ENCODE measurements at regions not wholly inside any gene's neighbourhood (a gene's known extent, or its start where the extent isn't known, plus 50 kb on each side); places are given as distances from the start of the nearest gene placed in this dataset.

- no peak for DNase-seq (ENCODE audit: low spot score)
These were observed 308.7 kb downstream of the PTEN start for GRCh38 chr10:88172159-88172558.

- DNase-seq (ENCODE audit: low spot score): no peak
These were observed 311.0 kb downstream of the PTEN start for GRCh38 chr10:88174391-88174790.

- DNase-seq (ENCODE audit: low spot score): no peak
These were observed 315.3 kb downstream of the PTEN start for GRCh38 chr10:88178758-88179157.

- no peak for DNase-seq (ENCODE audit: low spot score)
These were observed 316.4 kb downstream of the PTEN start for GRCh38 chr10:88179831-88180230.

GRCh38 chr10:88181902-88182600 is 318.6 kb downstream of the PTEN start:
- no peak for DNase-seq (ENCODE audit: low spot score)

GRCh38 chr10:88182601-88182930 is 319.1 kb downstream of the PTEN start:
- no peak for DNase-seq (ENCODE audit: low spot score)

GRCh38 chr10:88184543-88185297 is 321.3 kb downstream of the PTEN start:
- DNase-seq (ENCODE audit: low spot score): no peak

- no peak for DNase-seq (ENCODE audit: low spot score)
These were observed 322.4 kb downstream of the PTEN start for GRCh38 chr10:88185830-88186229.

- DNase-seq (ENCODE audit: low spot score): peak; percentile 64
These were observed 322.9 kb downstream of the PTEN start for GRCh38 chr10:88186335-88186734.

- DNase-seq (ENCODE audit: low spot score): no peak
These were observed 324.0 kb downstream of the PTEN start for GRCh38 chr10:88187472-88187871.

- DNase-seq (ENCODE audit: low spot score): no peak
These were observed 326.7 kb downstream of the PTEN start for GRCh38 chr10:88190123-88190522.

- DNase-seq (ENCODE audit: low spot score): no peak
These were observed 327.3 kb downstream of the PTEN start for GRCh38 chr10:88190540-88191235.

GRCh38 chr10:88193018-88193417 is 329.6 kb downstream of the PTEN start:
- no peak for DNase-seq (ENCODE audit: low spot score)

- no peak for DNase-seq (ENCODE audit: low spot score)
These were observed 330.8 kb downstream of the PTEN start for GRCh38 chr10:88194041-88194887.

GRCh38 chr10:88194961-88195367 is 331.5 kb downstream of the PTEN start:
- DNase-seq (ENCODE audit: low spot score): no peak

- DNase-seq (ENCODE audit: low spot score): no peak
These were observed 332.4 kb downstream of the PTEN start for GRCh38 chr10:88195841-88196240.

GRCh38 chr10:88196291-88196690 is 332.9 kb downstream of the PTEN start:
- no peak for DNase-seq (ENCODE audit: low spot score)

- DNase-seq (ENCODE audit: low spot score): no peak
These were observed 334.6 kb downstream of the PTEN start for GRCh38 chr10:88198023-88198422.

GRCh38 chr10:88200312-88201032 is 337.0 kb downstream of the PTEN start:
- DNase-seq (ENCODE audit: low spot score): no peak

- no peak for DNase-seq (ENCODE audit: low spot score)
These were observed 342.5 kb downstream of the PTEN start for GRCh38 chr10:88205842-88206446.

- no peak for DNase-seq (ENCODE audit: low spot score)
These were observed 343.7 kb downstream of the PTEN start for GRCh38 chr10:88207121-88207546.

All from AG20443 (cell line).